ENCODE measurements at regions not wholly inside any gene's neighbourhood (a gene's known extent, or its start where the extent isn't known, plus 50 kb on each side); places are given as distances from the start of the nearest gene placed in this dataset.

GRCh38 chr5:85069659-85070640 lies 685.3 kb upstream of the EDIL3 start:
- peak; percentile 72 for DNase-seq (ENCODE audit: low read depth)
- no peak overlapping the region for H3K4me3 ChIP-seq (ENCODE audit: low read length)
- H3K4me1 ChIP-seq (ENCODE audit: control insufficient read depth, insufficient read depth, low read length) = no peaks in the 10 kb centered on the region
- no peaks in the 10 kb centered on the region for H3K27me3 ChIP-seq (replicated peaks; ENCODE audit: control insufficient read depth, insufficient read depth, low read length)
- H3K9ac ChIP-seq (ENCODE audit: low read length) = no peak overlapping the region
- no peaks in the 10 kb centered on the region for H3K36me3 ChIP-seq (ENCODE audit: control insufficient read depth, insufficient read depth, low read length, severe bottlenecking)
- H3K9me3 ChIP-seq (ENCODE audit: control insufficient read depth, low read length) = no peaks in the 10 kb centered on the region

DNA sequence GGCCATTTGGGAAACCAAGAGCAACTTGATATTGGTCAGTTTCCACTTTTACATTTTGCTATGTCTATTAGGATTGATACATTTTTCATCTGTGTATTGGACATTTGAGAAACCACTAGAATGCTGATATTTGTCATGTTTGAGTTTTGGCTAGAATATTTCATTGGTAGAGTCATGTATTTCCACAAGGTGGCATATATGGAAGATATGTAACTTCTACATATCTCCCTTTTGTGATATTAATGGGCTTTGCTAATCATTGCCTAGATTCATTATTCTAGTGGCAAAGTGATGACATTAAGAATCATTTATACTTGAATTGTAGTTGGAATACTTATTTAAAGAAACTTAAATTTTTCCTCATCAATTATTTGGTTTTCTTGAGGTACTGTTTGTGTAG lies 692.9 kb upstream of the EDIL3 start:
- Histone ChIP-seq H3K4me1 (ENCODE audit: control insufficient read depth, insufficient read depth, low read length) (no peaks in the 10 kb centered on the region), H3K9me3 (ENCODE audit: control insufficient read depth, low read length) (no peaks in the 10 kb centered on the region), H3K9ac (ENCODE audit: low read length) (no peak overlapping the region), H3K4me3 (ENCODE audit: low read length) (no peak overlapping the region), H3K36me3 (ENCODE audit: control insufficient read depth, insufficient read depth, low read length, severe bottlenecking) (no peaks in the 10 kb centered on the region), H3K27me3 (replicated peaks; ENCODE audit: control insufficient read depth, insufficient read depth, low read length) (no peaks in the 10 kb centered on the region)
- DNase-seq (ENCODE audit: low read depth) = no peak

- Histone ChIP-seq H3K9ac (ENCODE audit: low read length) (no peak overlapping the region), H3K27me3 (replicated peaks; ENCODE audit: control insufficient read depth, insufficient read depth, low read length) (no peaks in the 10 kb centered on the region), H3K4me1 (ENCODE audit: control insufficient read depth, insufficient read depth, low read length) (no peaks in the 10 kb centered on the region), H3K36me3 (ENCODE audit: control insufficient read depth, insufficient read depth, low read length, severe bottlenecking) (no peaks in the 10 kb centered on the region), H3K9me3 (ENCODE audit: control insufficient read depth, low read length) (peaks cover under 1% of the 10 kb centered on the region), H3K4me3 (ENCODE audit: low read length) (no peak overlapping the region)
- no peak for DNase-seq (ENCODE audit: low read depth)
Observed at GRCh38 chr5:85096421-85096820, 711.7 kb upstream of the EDIL3 start.

DNA sequence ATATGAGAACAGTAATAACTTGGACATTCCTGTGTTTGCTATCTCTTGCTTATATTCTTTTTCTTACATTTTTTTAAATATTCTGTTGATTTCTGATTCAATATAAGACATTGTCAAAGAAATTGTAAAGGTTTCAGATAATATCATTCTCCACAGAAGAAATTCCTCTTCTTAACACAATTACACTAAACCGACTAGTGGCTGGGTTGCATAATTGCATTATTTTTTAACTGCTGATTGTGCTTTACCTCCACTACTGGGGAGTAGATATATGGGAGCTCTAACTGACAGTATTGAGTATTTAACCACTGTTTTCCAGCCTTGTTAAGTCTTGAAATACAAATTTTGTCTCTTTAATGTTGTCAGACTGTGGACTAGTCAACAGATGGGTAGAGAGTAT lies 723.8 kb upstream of the EDIL3 start:
- Histone ChIP-seq H3K36me3 (ENCODE audit: control insufficient read depth, insufficient read depth, low read length, severe bottlenecking) (no peaks in the 10 kb centered on the region), H3K4me3 (ENCODE audit: low read length) (no peak overlapping the region), H3K9ac (ENCODE audit: low read length) (no peak overlapping the region), H3K9me3 (ENCODE audit: control insufficient read depth, low read length) (peaks cover 2% of the 10 kb centered on the region), H3K4me1 (ENCODE audit: control insufficient read depth, insufficient read depth, low read length) (no peaks in the 10 kb centered on the region), H3K27me3 (replicated peaks; ENCODE audit: control insufficient read depth, insufficient read depth, low read length) (no peaks in the 10 kb centered on the region)
- DNase-seq (ENCODE audit: low read depth) = peak; percentile 18

DNA sequence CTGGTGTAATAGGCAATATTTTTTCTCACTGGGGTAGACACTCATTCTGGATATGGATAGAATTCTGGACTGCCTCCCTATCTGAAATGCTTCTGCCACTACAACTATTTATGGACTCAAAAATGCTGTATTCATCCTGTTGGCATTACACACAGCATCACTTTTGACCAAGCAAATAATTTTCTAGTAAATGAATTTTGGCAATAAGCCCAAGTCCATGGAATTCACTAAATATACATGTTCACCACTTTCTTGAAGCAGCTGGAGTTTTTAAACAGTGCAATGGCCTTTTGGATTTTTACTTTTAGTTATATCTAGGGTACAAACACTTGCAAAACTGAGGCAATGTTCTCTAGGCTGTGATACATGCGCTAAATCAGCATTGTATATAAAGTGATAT lies 724.9 kb upstream of the EDIL3 start:
- Histone ChIP-seq H3K9ac (ENCODE audit: low read length) (no peak overlapping the region), H3K27me3 (replicated peaks; ENCODE audit: control insufficient read depth, insufficient read depth, low read length) (no peaks in the 10 kb centered on the region), H3K4me3 (ENCODE audit: low read length) (no peak overlapping the region), H3K9me3 (ENCODE audit: control insufficient read depth, low read length) (peaks cover 2% of the 10 kb centered on the region), H3K36me3 (ENCODE audit: control insufficient read depth, insufficient read depth, low read length, severe bottlenecking) (no peaks in the 10 kb centered on the region), H3K4me1 (ENCODE audit: control insufficient read depth, insufficient read depth, low read length) (no peaks in the 10 kb centered on the region)
- peak; percentile 36 for DNase-seq (ENCODE audit: low read depth)

- H3K9me3 ChIP-seq (ENCODE audit: control insufficient read depth, low read length) = peaks cover 3% of the 10 kb centered on the region
- H3K36me3 ChIP-seq (ENCODE audit: control insufficient read depth, insufficient read depth, low read length, severe bottlenecking) = no peaks in the 10 kb centered on the region
- H3K4me3 ChIP-seq (ENCODE audit: low read length) = no peak overlapping the region
- peak; percentile 75 for DNase-seq (ENCODE audit: low read depth)
- H3K4me1 ChIP-seq (ENCODE audit: control insufficient read depth, insufficient read depth, low read length) = no peaks in the 10 kb centered on the region
- H3K27me3 ChIP-seq (replicated peaks; ENCODE audit: control insufficient read depth, insufficient read depth, low read length) = no peaks in the 10 kb centered on the region
- no peak overlapping the region for H3K9ac ChIP-seq (ENCODE audit: low read length)
Observed at GRCh38 chr5:85132269-85132668, 747.6 kb upstream of the EDIL3 start.

DNA sequence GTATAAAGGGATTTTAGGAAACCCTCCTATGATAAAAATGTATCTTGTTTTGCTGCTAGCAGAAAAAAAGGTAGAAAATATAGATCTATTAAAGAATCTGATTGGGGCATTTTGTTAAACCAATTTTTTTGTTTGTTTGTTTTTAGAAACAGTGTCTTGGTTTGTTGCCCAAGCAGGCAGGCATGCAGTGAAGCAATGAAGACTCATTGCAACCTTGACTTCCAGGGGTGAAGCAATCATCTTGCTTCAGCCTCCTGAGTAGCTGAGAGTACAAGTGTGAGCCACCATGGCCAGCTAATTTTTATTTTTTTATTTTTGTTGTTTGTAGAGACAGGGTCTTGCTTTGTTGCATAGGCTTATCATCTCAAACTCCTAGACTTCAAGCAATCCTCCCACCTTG lies 755.8 kb upstream of the EDIL3 start:
- H3K4me1 ChIP-seq (ENCODE audit: control insufficient read depth, insufficient read depth, low read length) = peaks cover 3% of the 10 kb centered on the region
- H3K27me3 ChIP-seq (replicated peaks; ENCODE audit: control insufficient read depth, insufficient read depth, low read length) = no peaks in the 10 kb centered on the region
- DNase-seq (ENCODE audit: low read depth) = peak; percentile 56
- no peak overlapping the region for H3K9ac ChIP-seq (ENCODE audit: low read length)
- H3K9me3 ChIP-seq (ENCODE audit: control insufficient read depth, low read length) = no peaks in the 10 kb centered on the region
- no peak overlapping the region for H3K4me3 ChIP-seq (ENCODE audit: low read length)
- H3K36me3 ChIP-seq (ENCODE audit: control insufficient read depth, insufficient read depth, low read length, severe bottlenecking) = no peaks in the 10 kb centered on the region

DNA sequence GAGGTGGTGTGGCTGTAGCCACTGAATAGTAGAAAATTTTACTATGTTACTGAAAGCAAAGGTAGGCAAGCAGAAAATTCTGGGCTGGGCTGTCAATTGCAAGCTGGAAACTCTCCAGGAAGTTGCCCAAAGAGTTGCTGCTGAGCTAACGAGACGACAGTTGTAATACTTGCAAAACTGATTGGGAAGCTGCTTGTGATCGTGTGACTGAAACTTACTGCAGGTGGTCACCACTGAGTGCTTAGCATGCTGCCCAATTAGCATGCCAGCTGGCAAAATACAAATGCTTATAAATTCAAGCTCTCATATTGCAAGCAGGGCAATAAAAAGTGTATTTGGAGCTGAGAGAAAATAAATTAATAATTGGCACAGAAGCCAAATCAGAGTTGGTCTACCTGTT lies 758.5 kb upstream of the EDIL3 start:
- Histone ChIP-seq H3K36me3 (ENCODE audit: control insufficient read depth, insufficient read depth, low read length, severe bottlenecking) (no peaks in the 10 kb centered on the region), H3K4me1 (ENCODE audit: control insufficient read depth, insufficient read depth, low read length) (peaks cover 3% of the 10 kb centered on the region), H3K4me3 (ENCODE audit: low read length) (no peak overlapping the region), H3K9ac (ENCODE audit: low read length) (no peak overlapping the region), H3K27me3 (replicated peaks; ENCODE audit: control insufficient read depth, insufficient read depth, low read length) (no peaks in the 10 kb centered on the region), H3K9me3 (ENCODE audit: control insufficient read depth, low read length) (no peaks in the 10 kb centered on the region)
- no peak for DNase-seq (ENCODE audit: low read depth)

GRCh38 chr5:85148701-85149100 lies 764.0 kb upstream of the EDIL3 start:
- Histone ChIP-seq H3K4me1 (ENCODE audit: control insufficient read depth, insufficient read depth, low read length) (no peaks in the 10 kb centered on the region), H3K9ac (ENCODE audit: low read length) (no peak overlapping the region), H3K9me3 (ENCODE audit: control insufficient read depth, low read length) (no peaks in the 10 kb centered on the region), H3K36me3 (ENCODE audit: control insufficient read depth, insufficient read depth, low read length, severe bottlenecking) (no peaks in the 10 kb centered on the region), H3K4me3 (ENCODE audit: low read length) (no peak overlapping the region), H3K27me3 (replicated peaks; ENCODE audit: control insufficient read depth, insufficient read depth, low read length) (no peaks in the 10 kb centered on the region)
- DNase-seq (ENCODE audit: low read depth) = no peak

GRCh38 chr5:85159395-85159794 lies 774.7 kb upstream of the EDIL3 start:
- no peaks in the 10 kb centered on the region for H3K27me3 ChIP-seq (replicated peaks; ENCODE audit: control insufficient read depth, insufficient read depth, low read length)
- no peaks in the 10 kb centered on the region for H3K4me1 ChIP-seq (ENCODE audit: control insufficient read depth, insufficient read depth, low read length)
- no peak overlapping the region for H3K4me3 ChIP-seq (ENCODE audit: low read length)
- H3K36me3 ChIP-seq (ENCODE audit: control insufficient read depth, insufficient read depth, low read length, severe bottlenecking) = no peaks in the 10 kb centered on the region
- no peak overlapping the region for H3K9ac ChIP-seq (ENCODE audit: low read length)
- no peak for DNase-seq (ENCODE audit: low read depth)
- no peaks in the 10 kb centered on the region for H3K9me3 ChIP-seq (ENCODE audit: control insufficient read depth, low read length)

DNA sequence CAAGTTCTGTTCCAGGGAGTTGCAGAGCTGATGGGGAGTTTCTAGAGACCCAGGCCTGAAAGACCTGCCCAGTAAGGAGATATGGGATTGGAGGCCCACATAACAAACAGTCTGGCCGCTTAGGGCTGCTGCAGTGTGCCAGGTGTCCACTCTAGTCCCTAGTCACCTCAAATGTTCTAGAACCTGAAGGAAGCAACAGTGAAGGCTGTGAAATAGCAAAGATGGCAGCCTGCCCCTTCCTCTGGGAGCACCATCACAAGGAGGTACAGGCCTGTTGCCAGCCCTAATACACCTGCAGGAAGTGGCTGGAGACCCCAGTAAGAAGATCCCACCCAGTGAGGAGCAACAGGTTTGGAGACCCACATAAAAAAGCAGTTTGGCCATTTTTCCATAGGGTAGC lies 783.8 kb upstream of the EDIL3 start:
- Histone ChIP-seq H3K4me3 (ENCODE audit: low read length) (no peak overlapping the region), H3K4me1 (ENCODE audit: control insufficient read depth, insufficient read depth, low read length) (no peaks in the 10 kb centered on the region), H3K36me3 (ENCODE audit: control insufficient read depth, insufficient read depth, low read length, severe bottlenecking) (no peaks in the 10 kb centered on the region), H3K9me3 (ENCODE audit: control insufficient read depth, low read length) (no peaks in the 10 kb centered on the region), H3K9ac (ENCODE audit: low read length) (no peak overlapping the region), H3K27me3 (replicated peaks; ENCODE audit: control insufficient read depth, insufficient read depth, low read length) (no peaks in the 10 kb centered on the region)
- no peak for DNase-seq (ENCODE audit: low read depth)

- Histone ChIP-seq H3K9ac (ENCODE audit: low read length) (no peak overlapping the region), H3K4me1 (ENCODE audit: control insufficient read depth, insufficient read depth, low read length) (no peaks in the 10 kb centered on the region), H3K27me3 (replicated peaks; ENCODE audit: control insufficient read depth, insufficient read depth, low read length) (no peaks in the 10 kb centered on the region), H3K36me3 (ENCODE audit: control insufficient read depth, insufficient read depth, low read length, severe bottlenecking) (no peaks in the 10 kb centered on the region), H3K4me3 (ENCODE audit: low read length) (no peak overlapping the region), H3K9me3 (ENCODE audit: control insufficient read depth, low read length) (no peaks in the 10 kb centered on the region)
- no peak for DNase-seq (ENCODE audit: low read depth)
Observed at GRCh38 chr5:85170183-85170582, 785.5 kb upstream of the EDIL3 start.

All from adipocyte (in vitro differentiated cells).